LoVo (cell line): ENCODE measurements at regions not wholly inside any gene's neighbourhood (a gene's known extent, or its start where the extent isn't known, plus 50 kb on each side); places are given as distances from the start of the nearest gene placed in this dataset.

ENCODE experiments used
- DNase-seq: peaks from one replicate; pipeline ENCODE4 v3.0.0-alpha.2; 2016; ENCODE audit warnings: low spot score

DNA sequence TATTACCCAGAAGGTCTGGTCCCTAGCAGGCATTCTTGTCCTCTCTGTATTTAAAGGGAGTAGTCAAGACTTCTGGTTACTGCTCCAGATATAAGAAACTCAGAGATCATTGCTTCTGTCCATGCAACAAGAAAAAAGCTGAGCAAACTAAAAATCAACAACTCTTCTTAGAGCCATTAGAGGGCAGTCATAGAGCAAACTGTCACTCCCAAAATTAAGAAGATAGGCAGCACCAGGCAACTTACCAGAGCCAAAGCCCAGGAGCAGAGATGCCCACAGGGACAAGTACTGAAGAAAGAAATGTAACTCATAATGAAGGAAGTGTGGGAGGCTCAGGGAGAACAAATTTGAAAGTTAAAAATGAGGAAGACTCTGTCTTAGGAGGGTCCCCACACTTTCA lies 472.9 kb upstream of the COBL start:
- DNase-seq: no peak

DNA sequence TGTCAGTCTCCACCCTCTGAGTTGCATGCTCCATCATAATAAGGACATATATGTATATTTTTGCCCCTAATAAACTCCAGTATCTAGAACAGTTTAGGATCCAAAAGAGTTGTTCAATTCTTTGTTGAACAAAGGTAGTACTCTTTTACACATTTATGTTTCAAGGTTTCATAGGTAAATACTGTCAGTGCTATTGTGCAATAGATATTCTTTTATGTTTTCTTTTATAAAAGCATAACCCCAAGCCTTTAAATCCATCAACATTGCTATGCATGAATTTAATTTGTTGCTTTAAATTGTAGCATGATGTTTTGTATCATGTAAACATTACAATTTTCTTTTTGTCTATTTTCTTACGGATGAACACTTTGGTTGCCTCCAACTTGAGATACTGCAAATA lies 469.7 kb upstream of the COBL start:
- no peak for DNase-seq

DNA sequence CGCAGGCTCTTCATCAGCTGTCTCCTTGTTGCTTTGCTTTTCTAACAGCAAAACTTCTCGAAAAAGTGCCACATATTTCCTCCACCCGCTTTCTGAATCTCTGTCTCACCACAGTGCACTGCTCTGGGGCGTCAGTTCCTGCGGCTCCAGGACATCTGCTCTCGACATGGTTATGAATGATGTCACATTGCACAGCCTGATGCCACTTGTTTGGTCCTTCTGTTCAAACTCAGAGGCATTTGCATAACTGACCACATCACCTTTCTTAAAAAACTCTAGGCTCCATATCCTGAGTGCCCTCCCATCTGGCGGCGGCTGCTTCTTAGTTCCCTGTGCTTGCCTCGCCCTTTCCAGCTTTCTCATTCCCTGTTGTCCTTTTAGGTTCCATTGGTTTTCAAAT lies 469.3 kb upstream of the COBL start:
- no peak for DNase-seq

DNA sequence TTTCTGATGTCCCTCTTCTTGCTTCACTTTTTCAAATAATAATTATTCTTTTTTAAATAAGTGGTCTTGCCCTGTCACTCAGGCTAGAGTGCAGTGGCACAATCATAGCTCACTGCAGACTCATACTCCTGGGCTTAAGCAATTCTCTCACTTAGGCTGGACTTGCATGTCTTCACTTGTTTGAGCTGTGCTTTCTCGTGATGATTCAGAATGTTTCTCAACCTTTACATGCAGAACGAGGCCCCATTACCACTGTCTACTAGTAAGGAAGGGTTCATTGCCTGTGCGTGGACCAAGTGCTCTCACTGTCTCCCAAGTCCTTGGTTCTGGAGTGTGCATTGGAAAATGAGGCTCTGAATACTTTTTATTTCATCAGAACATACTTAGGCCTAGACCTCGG lies 468.6 kb upstream of the COBL start:
- no peak for DNase-seq

DNA sequence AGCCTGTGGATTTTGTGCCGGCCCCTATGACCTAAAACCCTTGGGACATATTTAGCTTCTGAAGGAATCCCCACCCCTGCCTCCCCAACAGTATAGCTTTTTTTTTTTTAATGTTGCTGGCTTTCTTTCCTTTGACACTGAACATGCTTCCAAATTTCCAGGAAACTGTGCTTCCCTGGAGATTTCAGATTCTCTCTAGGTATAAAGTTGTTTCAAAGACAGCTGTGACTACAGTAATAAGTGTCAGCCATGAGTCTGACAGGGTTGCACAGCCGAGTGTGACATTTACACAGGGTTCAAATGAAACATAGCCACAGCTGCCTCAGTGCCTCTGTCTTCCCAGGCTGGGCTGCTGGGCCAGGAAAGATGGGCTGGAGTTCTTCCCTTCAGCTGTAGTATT lies 466.6 kb upstream of the COBL start:
- DNase-seq: no peak

DNA sequence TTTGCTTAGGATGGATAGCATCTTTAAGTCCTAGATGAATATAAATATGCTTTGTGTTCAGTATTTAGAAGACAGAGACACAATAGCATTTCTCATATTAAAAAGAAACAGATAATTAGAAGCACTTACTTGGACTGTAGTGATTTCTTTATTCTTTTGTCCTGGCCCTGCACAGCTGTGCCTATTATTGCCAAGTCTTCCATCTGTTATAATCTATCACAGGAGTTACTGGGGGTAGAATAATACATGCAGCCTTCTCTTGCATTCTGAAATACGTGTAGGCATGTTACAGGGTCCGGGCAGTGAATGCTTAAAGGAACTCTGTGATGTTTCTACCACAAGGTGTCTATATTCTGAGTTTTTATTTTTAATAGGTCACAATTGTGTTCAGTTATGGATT lies 461.5 kb upstream of the COBL start:
- no peak for DNase-seq

- no peak for DNase-seq
Measured at GRCh38 chr7:51774178-51774577, 457.6 kb upstream of the COBL start.

GRCh38 chr7:51772190-51772589 lies 455.6 kb upstream of the COBL start:
- no peak for DNase-seq

DNA sequence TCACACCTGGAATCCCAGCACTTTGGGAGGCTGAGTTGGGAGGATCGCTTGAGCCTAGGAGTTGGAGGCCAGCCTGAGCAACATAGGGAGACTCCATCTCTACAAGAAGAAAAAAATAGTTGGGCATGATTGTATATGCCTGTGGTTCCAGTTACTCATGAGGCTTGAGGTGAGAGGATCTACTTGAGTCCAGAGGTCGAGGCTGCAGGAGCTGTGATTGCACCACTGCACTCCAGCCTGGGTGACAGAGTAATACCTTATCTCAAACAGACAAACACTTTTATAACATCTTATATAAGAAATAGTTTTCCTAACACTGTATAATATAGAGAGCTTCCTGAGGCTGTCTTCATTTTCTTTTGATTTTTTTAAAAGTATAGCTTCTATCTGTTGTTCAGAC lies 448.4 kb upstream of the COBL start:
- DNase-seq: no peak

DNA sequence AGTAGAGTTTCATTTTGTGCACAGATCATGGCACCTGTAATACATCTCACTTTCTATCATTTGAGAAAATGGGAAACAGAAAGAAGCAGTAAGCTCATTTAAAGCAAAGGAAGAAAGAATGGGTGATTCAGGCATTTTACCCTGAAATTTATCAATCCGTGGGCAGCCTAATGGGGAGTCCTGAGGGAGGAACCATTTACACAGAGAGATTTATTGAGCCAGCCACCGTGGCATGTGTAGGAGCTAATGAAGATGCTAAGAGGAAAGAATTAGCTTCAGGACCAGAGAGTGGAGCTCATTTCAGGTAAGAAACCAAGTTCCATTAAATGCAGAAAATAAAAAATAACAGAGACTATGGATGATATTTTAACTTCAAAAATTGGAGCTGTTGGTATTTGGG lies 443.4 kb upstream of the COBL start:
- DNase-seq: no peak

DNA sequence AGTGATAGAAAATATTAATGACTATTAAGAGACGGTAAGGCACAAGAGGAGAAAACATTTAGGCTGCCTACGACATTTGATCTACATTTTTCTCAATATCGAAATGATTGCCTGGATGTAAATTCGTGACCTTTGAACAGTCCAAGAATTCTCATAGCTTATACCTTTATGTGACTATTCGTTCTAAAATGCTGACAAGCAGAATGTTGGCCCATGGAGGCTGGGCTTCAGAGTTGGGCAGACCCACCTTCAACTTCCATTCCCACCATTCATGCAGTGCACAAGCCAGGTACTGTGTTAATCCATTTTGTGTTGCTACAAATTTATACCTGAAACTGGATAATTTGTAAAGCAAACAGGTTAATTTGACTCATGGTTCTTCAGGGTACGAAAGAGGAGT lies 441.4 kb upstream of the COBL start:
- DNase-seq: no peak

- DNase-seq: no peak
Measured at GRCh38 chr7:51732951-51733350, 416.3 kb upstream of the COBL start.

DNA sequence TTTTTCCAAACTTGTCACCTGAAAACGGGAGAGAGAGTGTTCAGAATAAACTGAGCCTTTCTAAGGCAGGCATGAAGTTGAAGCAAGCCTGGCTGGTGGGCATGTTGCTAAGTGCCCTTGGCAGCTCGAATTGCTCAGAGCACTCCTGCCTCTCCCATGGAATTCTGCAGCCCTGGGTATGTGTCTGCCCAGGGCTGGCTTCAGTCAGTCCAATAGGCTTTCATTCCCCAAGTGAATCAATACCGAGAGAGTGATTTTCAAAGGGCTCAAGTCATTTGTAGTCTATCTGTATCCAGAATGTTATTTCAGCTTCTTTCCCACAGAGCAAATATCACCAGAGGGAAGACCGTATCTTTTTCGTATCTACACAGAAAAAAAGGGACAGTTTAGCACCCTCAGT lies 415.5 kb upstream of the COBL start:
- no peak for DNase-seq

- DNase-seq: no peak
Measured at GRCh38 chr7:51731075-51731474, 414.5 kb upstream of the COBL start.

GRCh38 chr7:51727441-51727840 lies 410.8 kb upstream of the COBL start:
- no peak for DNase-seq

GRCh38 chr7:51706851-51707250 lies 390.2 kb upstream of the COBL start:
- DNase-seq: no peak

DNA sequence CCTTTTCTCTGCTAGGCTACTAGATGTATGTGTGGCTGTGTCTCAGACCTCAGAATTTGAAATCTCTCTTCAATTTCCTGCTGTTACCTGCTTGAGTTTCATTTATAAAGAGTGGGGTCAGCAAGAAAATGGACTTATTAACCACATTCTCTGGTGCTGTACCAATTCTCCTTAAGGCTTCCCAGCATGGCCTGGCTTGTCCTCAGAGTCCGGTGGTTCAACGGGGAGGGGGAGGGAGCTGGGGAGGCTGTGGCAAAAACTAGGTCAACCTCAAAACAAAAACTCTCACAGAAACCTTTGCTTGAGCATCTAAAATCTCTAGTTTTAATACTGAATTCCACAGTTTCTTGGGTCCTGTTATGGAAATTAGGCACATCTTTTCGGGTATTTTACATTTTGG lies 389.1 kb upstream of the COBL start:
- DNase-seq: no peak

- no peak for DNase-seq
Measured at GRCh38 chr7:51702673-51703072, 386.1 kb upstream of the COBL start.

GRCh38 chr7:51701935-51702334 lies 385.3 kb upstream of the COBL start:
- DNase-seq: no peak

- DNase-seq: no peak
Measured at GRCh38 chr7:51700593-51701215, 384.1 kb upstream of the COBL start.

DNA sequence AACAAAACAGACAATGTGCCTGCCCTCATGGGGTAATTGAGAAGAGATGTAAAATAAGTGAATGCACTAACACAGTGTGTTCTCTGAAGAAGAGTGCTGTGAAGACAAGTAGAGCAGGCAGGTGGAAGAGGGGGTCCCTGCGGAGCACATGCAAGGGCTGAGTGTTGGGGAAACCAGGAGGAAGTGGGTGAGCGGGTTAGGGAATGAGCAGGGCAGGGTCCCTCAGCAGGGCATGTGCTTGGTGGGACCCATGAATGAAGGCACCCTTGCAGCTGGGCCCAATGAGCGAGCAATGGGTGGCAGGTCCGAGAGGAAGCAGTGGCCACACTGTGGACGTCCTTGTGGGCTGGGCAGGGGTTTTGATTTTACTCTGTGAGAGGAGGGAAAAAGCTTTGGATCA lies 376.6 kb upstream of the COBL start:
- no peak for DNase-seq

- DNase-seq: no peak
Measured at GRCh38 chr7:51689547-51689946, 372.9 kb upstream of the COBL start.

DNA sequence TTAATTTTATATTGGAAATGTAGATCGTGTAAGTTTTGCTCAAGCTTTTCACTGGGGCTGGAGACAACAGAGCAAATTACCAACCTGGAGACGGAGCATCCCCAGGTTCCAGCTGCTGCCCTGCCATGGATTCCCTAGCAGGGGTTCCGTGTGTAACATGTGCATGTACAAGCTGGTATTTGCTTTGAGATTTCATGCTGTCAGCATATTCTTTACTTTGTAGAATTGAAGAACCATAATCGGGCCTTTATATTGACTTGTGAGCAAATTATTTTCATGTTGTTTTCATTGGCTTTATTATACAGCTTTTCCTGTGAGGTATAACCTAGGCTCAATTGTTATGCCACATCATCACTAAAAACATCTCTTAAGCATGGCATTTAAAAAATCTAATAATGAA lies 369.2 kb upstream of the COBL start:
- no peak for DNase-seq

- DNase-seq: no peak
Measured at GRCh38 chr7:51680594-51681399, 364.2 kb upstream of the COBL start.
